Activated T-cell treated with anti-CD3 and anti-CD28 coated beads, Interleukin-2, amount 50 U/mL, for 48 hours (primary cell): ENCODE measurements at regions not wholly inside any gene's neighbourhood (a gene's known extent, or its start where the extent isn't known, plus 50 kb on each side); places are given as distances from the start of the nearest gene placed in this dataset.
"Not testable (repeated sequence)": the region's sequence is repeated elsewhere in the genome, so short reads cannot be mapped to it uniquely, and the experiment has no call there.

Source experiments
- DNase-seq, 2 experiments: peaks; one replicate each; pipeline ENCODE4 v3.0.0-alpha.2; 2020

DNA sequence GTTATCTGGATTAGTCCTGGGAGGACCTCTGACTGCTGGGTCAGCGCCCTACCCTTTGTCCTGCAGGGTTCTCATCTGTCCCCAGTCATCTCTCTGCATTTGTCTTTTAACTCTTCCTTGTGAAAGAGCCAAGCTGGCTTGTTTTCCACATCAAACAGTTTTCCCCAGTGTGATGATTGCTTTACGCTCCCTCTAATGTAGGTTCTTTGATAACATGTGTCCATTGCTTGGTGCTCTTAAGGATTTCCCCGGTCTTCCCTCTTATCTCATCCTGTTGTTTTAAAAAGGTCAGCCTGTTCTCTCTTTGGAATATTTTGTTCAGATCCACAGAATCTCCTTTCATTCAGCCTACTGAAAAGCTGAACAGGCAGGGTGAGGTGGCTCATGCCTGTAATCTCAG lies 792.1 kb upstream of the RAB6C start:
- DNase-seq, result no peak

DNA sequence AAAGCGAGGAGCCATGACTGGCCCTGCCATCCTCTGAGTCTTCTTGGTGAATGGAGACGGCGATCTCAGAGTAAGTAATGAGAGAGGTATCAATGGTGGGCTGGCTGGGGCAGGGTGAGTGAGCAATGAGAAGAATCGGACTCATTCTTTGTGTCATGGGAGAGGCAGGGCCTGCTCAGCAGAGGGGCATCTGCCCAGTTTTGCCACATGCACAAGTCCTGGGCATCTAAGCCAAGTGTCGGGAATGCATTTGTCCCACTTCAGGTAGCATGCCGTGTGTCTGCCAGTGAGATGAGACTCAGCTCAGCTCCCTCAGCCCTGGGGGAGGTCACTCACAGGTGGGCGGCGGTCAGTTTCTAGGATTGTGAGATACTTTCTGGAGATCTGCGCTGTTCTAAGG lies 791.0 kb upstream of the RAB6C start:
- DNase-seq, result no peak

DNA sequence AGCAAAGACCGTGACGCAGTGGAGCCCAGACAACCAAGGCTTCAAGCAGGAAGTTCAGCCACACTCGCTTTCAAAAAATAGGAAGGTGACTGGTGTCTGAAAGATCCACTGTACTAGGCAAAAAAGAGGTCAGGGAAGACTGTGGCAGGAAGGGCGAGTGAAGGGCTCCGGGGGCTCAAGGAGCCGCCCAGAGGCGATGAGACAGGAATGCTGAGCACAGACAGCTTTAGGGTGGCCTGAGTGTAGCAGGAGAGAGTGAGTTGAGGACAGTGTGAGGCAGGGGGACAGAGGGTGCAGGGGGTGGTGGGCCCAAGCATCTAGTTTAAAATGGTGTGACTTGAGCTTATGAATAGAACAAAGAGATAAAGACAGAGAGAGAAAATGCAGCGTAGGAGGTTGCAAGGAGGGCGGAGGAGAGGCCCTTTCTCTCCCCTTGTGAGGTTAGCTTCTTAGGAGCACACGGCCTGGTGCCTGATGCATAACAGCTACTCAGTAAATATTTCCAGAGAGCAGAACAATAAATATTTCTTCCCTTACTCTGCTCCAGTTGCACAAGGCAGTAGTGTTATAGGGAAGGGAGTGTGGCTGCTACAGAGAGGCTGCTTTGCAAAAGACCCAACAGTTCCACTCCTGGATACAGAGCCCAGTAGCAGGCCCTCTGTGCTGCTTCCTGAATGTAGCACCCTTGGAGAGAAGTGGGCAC lies 789.7 kb upstream of the RAB6C start:
- DNase-seq, result no peak

DNA sequence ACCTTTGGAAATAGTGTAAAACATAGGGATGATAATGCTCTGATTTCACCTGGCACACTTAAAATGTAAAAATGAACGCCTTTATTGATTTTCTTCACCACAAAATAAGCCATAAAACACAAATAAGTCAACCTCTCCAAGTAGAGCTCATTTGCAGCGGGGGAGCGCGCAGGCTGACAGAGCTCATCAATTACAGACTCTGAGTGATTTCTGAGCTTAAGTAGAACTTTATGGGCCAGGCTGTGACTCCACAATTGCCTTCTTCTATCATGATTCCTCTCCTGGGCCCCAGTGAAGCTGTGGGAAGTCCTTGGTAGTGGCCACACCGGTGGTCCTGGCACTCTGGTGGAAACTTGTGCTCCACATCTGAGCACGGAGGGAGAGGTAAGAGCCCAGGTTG lies 789.0 kb upstream of the RAB6C start:
- DNase-seq, result no peak

DNA sequence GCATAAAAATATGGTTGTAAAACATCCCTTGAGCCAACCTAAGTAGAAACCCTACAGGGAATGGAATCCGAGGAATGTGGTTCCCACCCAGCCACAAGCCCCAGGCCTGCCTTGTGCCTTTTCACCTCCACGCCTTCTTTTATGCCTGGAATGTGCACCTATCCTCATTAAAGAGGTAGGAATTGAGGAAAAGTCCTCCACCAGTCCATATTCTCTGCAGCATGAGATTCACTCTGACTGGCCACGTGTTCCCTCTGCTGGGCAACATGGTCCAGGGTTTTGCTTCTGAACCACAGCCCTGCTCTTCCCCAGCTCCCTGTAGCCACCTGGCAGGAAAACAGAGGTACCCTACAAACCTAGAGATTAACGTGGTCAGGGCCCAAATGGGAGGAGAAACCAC lies 787.9 kb upstream of the RAB6C start:
- DNase-seq, result no peak

DNA sequence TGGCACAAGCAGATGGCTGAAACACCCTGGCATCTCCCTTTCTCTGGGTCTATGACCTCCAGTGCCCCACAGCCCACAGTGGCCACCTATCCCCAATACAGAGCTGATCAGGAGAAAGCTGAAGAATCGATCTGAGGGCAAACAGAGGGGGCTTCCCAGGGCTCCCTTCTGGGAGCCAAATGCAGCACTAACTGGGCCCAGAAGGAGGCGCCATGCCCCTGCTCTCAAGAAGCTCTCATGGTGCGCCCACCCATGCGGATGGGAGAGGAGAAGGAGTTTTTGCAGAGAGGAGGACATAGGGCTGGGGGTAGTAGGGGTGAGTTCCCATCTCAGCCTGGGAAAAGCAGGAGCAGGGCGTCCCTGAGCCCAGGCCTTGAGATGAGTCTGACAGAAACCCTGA lies 787.3 kb upstream of the RAB6C start:
- no peak for DNase-seq

DNA sequence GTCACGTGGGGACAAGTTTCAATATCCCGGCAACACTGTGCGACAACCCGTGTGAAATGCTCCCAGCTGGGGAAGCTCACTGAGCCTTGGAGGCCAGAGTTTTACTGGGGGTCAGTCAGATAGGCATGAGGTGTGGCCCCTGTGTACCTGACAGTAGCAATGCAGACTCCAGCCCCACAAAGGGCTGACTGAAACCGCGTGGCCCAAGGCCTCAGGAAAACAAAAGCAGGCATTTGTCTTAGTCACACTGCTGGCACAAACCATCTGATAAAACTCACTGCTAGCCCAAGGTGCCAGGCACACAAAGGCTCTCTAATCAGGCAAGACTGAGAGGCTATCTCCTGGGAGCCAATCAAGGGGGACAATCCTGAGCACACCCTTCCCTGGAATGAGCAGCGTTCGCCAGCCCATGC lies 786.6 kb upstream of the RAB6C start:
- no peak for DNase-seq

DNA sequence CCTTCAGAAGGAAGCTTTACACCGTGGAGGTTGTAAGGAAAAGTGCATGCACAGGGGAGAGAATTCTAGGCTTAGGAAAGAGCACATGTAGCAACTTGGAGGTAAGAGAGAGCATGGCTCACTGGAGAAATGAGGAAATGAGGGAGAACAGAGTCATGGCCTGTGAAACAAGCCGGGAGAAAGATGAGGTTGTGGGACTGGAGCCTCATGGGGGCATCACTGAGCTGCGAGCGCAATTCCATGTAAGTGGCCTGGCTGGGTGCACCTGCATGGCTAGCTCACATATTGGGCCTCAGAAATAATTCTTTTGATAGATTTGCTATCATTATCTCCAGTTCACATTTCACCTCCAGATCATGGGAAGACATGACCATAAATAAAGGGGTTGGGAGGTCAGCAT lies 785.5 kb upstream of the RAB6C start:
- DNase-seq, result no peak

DNA sequence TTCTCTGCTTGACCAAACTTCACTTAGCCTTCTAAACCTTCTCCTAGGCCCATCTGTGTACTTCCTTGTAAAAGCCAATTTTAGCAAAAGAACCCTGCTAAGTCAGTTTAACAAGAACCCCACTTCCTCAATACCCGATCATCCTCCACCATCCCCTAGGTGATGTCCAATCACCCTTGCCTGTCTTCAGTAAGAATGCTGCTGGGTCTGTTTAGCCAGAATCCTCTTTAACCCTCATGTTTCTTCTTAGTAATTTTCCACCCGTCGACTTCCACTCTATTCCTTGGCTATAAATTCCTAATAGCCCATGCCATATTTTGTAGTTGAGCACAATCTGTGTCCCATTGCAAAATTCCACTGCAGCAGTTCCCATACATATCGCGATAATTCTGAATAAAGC lies 780.0 kb upstream of the RAB6C start:
- no peak for DNase-seq

DNA sequence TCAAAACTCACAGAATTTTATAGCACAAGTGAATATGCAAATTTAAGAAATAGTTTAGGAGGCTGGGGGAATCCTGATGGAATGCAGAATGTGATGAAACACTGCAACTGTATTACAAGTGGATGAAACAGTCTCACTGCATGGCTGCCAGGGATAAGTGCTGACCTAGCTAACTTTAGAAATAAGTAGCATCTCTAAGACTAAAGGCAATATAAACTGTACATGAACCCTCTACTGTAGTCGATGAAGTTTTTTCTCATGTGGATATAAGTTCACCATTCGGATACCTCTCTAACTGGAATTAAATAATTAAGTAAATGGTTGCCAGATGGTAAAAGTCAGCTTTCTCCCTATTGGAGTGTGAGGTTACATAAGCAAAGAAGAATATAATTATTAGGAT lies 777.8 kb upstream of the RAB6C start:
- no peak for DNase-seq

DNA sequence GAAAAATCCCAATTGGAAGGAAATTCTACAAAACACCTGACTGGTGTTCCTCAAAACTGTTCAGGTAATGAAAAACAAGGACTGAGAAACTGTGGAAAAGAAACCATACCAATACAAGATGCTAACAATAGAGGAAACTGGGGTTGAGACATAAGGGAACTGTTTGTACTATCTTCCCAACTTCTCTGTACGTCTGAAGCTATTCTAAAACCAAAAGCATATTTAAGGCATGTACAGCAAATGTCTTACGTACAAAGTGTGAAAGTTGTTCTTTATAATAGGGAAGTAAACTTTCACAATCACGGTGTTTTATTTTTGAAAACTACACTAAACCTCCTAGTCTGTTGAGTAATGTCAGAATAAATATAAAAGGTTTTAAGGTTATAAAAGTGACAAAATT lies 776.1 kb upstream of the RAB6C start:
- DNase-seq, result no peak

DNA sequence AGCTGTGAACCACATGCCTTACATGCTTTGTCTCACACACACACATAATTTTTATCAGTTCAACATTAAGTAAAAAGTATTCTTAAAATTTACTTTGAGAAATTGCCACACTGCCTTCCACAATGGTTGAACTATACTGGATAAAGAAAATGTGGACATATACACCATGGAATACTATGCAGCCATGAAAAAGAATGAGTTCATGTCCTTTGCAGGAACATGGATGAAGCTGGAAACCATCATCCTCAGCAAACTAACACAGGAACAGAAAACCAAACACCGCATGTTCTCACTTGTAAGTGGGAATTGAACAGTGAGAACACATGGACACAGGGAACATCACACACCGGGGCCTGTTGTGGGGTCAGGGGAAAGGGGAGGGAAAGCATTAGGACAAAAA lies 774.9 kb upstream of the RAB6C start:
- not testable (repeated sequence) for DNase-seq

DNA sequence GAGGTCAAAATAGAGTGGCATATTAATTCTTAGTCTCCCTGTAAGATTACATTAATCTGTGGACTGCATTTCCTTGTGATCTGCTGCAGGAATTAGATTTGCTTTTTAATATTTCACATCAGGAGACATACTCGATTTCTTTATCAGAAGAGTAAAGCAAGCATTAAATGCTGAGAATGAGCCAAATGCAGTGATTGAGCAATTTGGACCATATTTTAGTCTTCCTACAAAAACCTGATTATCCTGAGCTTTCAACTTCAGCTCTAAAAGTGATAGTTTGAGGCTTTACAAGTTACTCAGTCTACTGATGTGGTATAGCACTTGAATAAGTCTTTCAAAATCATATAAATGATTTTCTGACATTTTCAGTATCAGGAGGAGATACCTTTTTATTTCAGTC lies 774.3 kb upstream of the RAB6C start:
- DNase-seq, result no peak

DNA sequence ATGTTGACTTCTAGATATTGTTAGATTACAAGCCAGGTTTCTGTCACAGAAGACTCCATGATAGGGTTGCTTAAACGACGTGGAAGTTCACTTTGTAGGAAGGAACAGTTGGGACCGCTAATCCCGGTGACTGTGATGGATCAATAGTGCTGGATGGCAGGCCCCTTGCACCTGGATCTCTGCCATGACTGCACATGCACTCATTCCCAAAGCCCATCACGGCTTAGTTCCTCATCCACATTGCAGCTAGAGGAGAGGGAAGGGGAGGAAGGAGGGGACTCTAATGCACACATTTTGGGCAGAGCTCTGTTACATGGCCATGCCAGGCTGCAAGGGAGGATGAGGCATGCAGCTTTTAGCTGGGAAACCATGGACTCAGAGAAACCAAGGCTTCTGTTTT lies 773.7 kb upstream of the RAB6C start:
- no peak for DNase-seq

DNA sequence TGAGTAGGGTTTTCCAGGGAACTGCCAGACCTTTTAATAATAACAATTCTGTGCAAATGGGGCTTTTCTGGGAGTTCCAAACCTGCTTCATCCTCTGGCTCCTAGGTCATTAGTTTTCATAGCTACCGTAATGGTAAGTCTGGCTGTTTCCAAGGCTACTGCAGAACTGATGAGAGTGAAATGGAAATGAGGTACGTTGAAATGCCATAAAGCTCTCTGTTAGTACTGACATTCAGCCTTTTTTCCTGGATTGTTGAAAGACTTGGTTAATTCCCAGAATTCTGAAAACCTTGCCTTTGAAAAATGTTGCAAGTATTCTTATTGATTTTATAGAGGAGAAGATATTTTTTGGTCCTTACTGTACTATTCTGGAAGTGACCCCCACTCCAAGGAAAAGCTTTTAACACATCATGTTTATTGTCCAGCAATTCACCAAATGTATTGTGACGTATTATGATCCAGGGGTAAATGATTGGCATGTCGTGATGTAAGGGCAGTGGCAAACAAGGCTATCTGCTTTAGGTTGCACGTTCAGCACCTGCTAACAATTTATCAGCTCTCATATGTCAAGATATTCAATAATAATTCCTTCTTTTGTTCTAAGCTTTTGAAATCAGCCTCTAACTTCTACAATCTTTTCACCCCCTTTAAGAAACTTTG lies 767.0 kb upstream of the RAB6C start:
- no peak for DNase-seq

DNA sequence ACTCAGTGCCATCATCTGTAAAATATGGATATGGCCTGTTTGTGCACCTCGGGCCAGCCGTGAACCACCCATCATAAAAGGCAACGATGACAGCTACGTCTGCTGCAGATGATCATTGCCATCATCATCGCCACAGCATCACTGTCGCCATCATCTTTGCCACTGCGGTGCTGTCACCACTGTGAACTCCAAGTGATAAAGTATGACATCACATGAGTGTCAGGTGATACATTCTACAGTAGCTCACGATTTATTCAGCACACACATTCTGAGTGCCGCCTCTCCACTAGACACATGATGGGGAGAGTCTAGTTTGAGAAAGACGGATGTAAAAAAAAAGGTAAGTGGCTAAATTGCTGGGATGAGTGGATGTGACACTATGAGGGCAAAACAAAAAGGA lies 755.4 kb upstream of the RAB6C start:
- no peak for DNase-seq

DNA sequence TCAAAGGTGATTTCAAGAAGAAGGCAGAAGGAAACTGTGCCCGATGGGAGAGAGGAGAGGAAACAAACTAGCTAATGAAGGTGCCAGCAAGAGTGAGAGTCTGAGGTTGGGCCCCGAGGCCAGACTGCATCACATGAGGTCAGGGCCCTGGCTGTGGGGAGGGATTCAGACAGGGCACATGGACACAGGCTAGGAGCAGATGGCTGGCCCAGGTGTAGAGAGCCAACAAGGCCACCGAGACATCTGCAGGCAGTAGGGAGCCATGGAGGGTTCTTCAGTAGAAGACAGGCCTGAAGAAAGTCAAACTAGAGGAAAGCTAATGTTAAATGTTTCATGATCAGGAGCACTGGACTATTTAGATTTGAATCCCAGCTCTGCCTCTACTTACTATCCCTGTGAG lies 755.0 kb upstream of the RAB6C start:
- DNase-seq, result no peak

DNA sequence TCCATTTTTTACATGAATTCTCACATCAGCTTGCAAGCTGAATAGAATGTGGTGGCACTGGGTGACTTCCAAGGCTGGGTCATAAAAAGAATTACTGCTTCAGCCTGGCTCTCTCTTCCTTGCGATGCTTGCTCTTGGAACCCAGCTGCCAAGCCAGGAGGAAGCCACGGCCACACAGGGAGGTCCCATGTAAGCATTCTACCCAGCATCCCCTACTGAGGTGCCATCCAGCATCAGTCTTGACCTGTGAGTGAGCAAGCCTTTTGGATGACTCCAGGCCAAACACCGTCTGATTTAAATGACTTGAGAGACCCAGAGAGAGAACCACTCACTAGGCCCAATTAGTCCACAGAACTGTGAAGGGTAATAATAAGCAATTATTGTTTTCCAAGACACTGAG lies 750.3 kb upstream of the RAB6C start:
- no peak for DNase-seq

DNA sequence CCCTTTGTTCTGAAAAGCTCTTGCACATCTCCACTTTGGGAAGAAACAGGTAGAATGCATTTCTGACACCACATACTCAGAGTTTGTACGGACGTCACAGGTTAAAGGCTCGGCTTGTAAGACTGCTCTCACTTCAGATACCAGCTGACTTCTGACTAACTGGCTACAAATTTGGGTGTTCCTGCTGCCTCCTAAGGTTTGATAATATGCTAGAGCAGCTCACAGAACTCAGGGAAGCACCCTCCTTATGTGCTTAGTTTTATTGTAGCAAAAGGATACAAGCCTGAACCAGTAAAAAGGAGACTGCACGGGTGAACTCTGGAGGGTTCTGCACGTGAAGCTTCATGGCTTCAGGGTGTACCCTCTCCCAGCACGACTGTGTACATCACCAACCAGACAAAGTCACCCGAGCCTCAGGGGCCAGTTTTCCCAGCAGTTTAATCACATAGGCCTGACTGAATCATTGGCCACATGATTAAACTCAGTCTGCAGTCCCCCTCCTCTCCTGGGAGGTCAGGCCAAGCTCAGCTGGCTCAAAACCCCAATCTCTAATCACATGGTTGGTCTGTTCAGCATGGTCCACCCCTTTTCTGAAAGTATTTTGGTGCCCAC lies 749.5 kb upstream of the RAB6C start:
- no peak for DNase-seq

DNA sequence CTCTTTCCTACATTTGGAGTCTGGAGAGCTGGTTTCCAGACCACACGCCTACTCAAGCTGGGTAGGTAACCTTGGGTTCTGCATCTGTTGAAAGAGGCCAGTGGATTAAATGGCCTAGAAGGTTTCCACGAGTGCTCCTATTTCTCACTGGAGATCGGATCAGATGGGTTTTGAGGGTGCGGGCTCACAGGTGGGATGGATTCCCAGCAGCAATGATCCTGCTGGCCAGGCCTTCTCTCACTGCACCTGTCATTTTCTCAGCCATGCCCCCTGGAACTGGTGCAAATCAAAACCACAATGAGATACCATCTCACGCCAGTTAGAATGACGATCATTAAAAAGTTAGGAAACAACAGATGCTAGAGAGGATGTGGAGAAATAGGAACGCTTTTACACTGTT lies 747.5 kb upstream of the RAB6C start:
- DNase-seq, result no peak

DNA sequence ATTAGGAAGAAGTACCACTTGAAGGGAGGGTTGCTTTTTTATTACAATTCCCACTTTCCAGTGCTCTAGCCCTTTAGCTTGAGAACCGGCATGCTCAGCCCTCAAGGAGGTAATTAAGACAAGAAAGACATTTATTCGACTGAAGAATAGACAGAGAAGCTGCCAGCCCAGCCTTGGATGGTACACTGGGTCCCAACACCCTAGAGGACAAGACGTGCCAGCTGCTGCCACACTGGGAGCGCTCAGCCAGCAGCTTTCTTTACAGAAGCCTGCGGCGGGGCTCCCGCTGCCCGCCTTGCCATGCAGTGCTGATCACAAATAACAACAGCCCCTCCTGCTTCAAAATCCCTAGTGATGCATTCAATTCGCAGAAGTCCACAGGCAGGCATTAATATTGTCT lies 746.3 kb upstream of the RAB6C start:
- DNase-seq, result no peak

DNA sequence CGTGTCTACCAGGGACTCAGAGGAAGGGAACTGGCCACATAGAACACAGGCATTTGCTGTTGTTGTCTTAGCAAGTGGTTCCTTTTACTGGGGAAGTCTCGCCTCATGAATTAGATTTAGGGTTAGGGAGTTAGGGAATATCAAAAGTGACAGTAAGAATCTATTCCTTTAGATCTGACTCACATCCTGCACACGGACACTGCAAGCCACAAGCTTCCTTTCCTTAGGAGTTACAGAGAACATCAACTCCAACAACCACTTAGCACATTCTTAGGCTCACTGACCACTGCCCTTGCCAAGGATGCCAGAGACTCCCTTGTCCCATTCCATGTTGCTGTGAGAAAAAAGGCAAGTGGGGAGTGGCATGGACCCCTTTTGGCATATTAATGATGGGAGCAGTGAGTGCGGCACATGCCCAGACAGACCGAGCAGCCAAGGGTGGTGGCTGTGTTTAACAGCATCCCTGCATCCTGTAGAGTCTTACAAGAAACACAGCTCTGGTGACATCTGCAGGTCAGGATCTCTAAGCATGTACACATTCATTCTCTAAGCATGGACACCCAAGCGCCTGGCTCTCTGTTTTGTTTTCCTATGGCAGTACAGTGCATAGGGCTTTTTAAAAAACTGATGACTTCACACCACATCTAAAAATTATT lies 745.6 kb upstream of the RAB6C start:
- DNase-seq, result no peak

DNA sequence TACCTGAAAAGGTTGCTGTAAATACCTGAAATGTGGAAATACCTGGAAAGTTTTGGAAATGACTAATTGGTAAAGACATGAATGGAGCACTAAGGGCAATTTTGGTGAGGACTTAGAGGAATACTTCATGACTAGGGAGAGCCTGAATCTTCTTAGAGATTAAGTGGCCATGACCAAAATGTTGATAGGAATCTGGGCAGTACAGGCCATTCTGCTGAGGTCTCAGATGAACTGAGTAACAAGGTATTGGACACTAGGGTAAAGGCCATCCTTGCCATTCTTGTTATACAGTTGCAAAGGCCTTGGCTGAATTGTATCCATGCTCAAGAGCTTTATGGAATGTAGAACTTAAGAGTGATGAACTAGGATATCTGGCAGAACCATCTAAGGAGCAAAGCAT lies 742.9 kb upstream of the RAB6C start:
- DNase-seq, result no peak
